ENCODE measurements at regions not wholly inside any gene's neighbourhood (a gene's known extent, or its start where the extent isn't known, plus 50 kb on each side); places are given as distances from the start of the nearest gene placed in this dataset.

DNA sequence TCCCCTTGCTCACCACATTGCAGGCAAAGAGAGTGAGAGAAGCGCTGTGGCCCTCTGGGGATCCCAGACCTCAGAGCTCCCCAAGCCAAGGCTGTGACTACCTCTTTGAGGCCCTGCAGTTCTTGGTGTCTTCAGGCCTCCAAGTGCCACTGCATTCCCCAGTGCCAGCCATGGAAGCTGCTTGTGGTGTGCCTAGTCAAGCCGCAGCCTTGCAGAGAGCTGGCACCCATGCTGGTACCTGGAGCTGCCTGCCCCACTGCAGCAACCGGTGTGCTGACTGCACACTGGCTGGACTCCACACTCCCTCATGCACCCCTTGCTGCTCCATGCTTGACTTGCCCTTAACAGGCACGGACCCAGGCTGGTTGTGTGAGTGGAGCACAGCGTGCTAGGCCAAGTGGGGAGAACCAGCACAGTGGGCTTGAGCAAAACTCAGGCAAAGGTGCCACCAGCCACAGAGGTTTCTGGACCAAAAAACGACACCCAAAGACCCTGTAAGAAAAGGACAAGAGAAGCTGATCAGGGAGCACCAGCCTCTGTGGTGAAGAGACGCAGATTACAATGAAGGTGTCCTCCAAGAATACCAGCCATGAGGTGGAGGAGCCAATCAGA is 113.5 kb upstream of the TMEM18 start:
- no peak for DNase-seq (ENCODE audit: low read depth in 1 of 2, low spot score in 1 of 2)

- DNase-seq (ENCODE audit: low read depth in 1 of 2, low spot score in 1 of 2), result no peak
These were observed 112.9 kb upstream of the TMEM18 start for GRCh38 chr2:790081-790480.

DNA sequence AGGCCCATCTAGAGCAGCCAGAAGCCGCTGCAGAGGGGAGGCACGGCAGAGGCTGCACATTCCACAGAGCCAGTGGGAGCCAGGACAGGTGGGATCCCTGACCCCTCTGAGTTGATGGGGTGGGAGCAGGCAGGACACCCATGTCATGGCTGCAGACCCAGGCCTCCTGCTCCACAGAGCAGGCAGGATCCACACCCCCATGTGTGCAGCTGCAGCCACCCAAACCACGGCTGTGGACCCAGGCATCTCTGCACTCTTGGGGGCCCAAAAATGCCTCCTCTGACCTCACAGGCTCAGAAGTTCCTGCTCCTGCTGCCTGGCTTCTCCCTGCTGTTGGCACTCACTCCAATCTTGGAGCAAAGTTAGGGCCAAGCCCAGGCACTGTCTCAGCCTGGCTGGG is 112.3 kb upstream of the TMEM18 start:
- DNase-seq (ENCODE audit: low read depth in 1 of 2, low spot score in 1 of 2), result no peak

GRCh38 chr2:788227-789032 is 111.2 kb upstream of the TMEM18 start:
- no peak for DNase-seq (ENCODE audit: low read depth in 1 of 2, low spot score in 1 of 2)

- no peak for DNase-seq (ENCODE audit: low read depth in 1 of 2, low spot score in 1 of 2)
These were observed 107.5 kb upstream of the TMEM18 start for GRCh38 chr2:784753-785152.

DNA sequence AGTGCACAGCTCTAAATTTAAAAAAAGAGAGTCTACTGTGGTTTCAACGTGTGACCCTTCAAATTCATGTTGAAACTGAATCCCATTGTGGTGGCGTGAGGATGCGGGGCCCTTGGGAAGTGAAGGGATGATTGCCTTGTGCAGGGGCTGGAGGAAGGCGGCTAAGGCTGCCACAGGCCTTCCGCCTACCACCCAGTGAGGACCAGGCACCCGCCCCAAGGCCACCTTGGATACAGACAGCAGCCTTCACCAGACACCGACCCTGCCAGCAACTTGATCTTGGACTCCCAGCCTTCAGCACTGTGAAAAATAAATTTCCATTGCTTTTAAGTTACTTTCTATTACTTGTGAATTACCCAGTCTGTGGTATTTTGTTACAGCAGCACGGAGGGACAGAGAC is 103.4 kb upstream of the TMEM18 start:
- no peak for DNase-seq (ENCODE audit: low read depth in 1 of 2, low spot score in 1 of 2)

- no peak for DNase-seq (ENCODE audit: low read depth in 1 of 2, low spot score in 1 of 2)
These were observed 102.8 kb upstream of the TMEM18 start for GRCh38 chr2:780002-780401.

GRCh38 chr2:778731-779350 is 101.6 kb upstream of the TMEM18 start:
- no peak for DNase-seq (ENCODE audit: low read depth in 1 of 2, low spot score in 1 of 2)

- no peak for DNase-seq (ENCODE audit: low read depth in 1 of 2, low spot score in 1 of 2)
These were observed 100.3 kb upstream of the TMEM18 start for GRCh38 chr2:777546-777945.

GRCh38 chr2:777051-777450 is 99.8 kb upstream of the TMEM18 start:
- DNase-seq (ENCODE audit: low read depth in 1 of 2, low spot score in 1 of 2), result no peak

DNA sequence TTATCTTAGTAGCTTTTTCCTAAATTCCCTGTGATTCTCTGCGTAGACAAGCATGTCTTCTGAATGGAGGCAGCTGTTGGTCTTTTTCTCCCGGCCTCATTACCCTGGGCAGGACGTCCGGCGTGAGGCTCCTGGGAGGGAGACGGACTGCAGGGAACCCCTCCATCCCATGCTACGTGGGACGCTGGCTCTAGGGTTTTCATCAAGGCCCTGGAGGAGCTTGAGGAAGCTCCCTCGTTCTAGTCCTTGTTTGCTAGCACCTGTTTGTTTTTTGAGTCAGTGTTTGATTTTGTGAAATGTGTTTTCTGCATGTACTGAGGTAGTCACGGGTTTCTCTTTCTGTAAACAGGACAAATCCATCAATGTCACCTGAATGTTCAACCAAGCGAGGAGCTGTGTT is 99.3 kb upstream of the TMEM18 start:
- no peak for DNase-seq (ENCODE audit: low read depth in 1 of 2, low spot score in 1 of 2)

DNA sequence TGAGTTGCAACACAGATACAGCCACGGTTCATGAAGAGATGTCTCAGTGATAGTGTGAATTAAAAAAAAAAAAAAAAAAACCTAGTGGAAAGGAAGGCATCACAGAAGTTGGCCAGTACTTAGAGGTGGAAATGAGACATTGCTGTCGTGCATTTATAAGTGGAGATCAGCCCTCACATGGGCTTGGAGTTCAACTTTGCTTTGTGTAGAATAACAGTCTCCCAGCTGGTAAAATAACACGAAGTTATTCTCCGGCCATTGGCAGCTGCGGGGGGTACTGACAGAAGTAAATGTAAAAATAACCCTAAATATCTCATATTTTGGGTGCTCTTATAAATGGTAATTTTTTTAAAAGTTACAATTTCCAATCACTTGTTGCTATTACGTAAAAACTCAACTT is 98.8 kb upstream of the TMEM18 start:
- DNase-seq (ENCODE audit: low read depth in 1 of 2, low spot score in 1 of 2), result no peak

DNA sequence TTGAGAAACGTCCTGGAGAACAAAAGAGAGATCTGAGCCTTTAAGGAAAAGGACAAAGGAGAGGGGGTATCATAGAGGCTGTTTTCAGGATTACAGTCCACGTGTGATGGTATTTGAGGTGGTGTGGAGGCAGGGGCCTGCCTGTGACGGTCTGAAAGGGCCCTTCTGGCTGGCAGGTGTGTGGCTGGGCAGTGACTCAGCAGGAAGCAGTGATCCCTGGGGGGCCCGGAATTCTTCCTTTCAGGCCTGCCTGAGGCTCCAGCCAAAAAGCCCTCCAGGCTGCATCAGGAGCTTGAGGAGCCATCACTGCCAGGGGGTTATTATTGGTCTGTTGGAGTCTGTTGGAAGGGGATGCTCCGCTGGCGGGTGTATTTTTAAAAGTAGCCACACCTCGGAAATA is 97.2 kb upstream of the TMEM18 start:
- no peak for DNase-seq (ENCODE audit: low read depth in 1 of 2, low spot score in 1 of 2)

GRCh38 chr2:773256-774160 is 96.3 kb upstream of the TMEM18 start:
- DNase-seq (ENCODE audit: low read depth in 1 of 2, low spot score in 1 of 2), result no peak

GRCh38 chr2:771538-771937 is 94.3 kb upstream of the TMEM18 start:
- DNase-seq (ENCODE audit: low read depth in 1 of 2, low spot score in 1 of 2), result no peak

- no peak for DNase-seq (ENCODE audit: low read depth in 1 of 2, low spot score in 1 of 2)
These were observed 93.6 kb upstream of the TMEM18 start for GRCh38 chr2:770776-771175.

DNA sequence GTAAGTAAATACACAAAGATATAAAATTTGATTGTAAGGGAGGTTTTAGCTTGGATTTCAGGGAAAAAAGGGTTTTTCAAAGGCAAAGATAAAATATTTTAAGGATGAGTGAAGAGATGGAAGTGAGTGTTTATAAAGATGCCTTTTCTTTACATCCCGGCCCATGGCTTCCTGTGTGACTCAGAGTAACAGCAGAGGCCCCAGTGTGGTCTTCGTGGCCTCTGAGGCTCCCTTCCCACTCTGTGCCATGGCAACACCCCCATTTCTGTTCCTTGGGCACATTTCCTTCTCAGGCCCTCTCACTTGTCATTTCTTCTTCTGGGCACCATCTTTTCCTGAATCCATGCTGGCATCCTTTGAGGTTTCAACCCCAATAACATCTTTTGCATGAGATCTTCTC is 92.6 kb upstream of the TMEM18 start:
- no peak for DNase-seq (ENCODE audit: low read depth in 1 of 2, low spot score in 1 of 2)

- DNase-seq (ENCODE audit: low read depth in 1 of 2, low spot score in 1 of 2), result no peak
These were observed 91.2 kb upstream of the TMEM18 start for GRCh38 chr2:768451-768850.

DNA sequence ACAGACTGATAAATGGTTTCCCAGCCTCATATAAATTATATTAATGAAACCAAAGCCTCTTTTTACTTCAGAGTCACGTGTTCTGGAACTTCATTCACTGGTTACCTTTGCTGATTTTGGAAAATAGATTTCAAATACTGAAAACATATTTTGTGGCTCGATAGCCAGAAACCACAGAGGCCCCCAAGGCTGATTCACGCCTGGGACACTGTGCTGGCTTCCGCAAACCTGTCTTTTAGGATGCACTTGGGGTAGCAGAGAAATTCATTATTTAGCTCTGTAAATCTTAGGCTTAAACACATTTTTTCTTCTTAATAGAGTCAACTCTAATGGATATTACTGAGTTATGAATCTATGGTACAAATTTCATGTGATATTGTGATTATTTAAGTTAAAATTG is 90.7 kb upstream of the TMEM18 start:
- no peak for DNase-seq (ENCODE audit: low read depth in 1 of 2, low spot score in 1 of 2)

DNA sequence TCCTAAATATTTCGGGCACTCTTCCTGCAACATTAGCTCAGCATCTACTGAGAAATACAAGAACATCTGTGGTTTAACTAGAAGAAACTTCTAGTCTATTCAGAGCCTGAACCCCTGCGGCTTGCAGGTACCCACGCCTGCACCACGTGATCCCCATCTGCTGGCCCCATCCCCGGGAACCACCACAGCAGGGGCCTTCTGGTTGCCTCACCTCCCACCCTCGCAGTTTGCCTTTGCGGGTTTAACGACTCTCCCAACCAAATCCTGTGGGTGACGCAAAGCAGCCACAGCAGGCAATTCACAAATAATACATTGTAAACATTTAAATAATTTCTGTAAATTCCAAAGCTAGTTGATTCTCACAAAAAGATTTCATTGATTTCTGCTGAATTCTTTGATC is 90.2 kb upstream of the TMEM18 start:
- no peak for DNase-seq (ENCODE audit: low read depth in 1 of 2, low spot score in 1 of 2)

DNA sequence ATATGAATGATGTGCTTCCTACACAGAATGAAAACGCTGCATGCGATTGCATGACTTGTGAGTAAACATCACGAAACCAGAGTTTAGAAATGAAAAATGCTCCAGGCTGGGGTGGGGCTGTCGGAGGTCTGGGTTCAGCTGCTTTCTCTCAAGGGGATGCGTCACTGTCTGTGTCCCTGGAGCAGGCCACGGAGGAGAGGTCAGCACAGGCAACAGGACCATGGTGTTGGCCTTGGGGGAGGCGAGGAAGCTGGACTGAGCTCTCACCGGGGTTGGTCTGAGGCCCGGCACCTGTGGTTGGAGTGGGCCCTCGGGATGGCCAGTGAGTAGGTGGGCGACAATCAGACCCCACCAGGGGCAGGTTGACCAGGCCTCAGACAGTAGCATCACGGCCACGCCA is 89.0 kb upstream of the TMEM18 start:
- DNase-seq (ENCODE audit: low read depth in 1 of 2, low spot score in 1 of 2), result no peak

DNA sequence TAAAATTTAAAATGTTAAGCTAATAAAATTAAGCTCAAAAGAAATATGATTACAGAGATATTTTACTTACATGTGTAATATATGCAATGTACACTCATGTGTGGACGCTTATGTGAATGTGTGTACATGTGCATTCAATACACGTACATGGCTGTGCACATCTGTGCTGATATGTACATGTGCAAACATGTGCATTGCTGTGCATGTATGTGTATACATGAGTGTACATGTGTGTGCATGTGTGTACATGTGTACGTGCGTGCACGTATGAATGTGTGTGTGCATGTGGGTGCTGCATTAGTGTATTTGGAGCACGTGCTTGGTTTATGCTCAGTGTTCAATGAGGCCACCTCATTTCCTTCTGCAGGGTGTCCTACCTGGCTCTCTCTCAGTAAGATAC is 88.2 kb upstream of the TMEM18 start:
- no peak for DNase-seq (ENCODE audit: low read depth in 1 of 2, low spot score in 1 of 2)

Data from activated CD4-positive, alpha-beta T cell treated with anti-CD3 and anti-CD28 coated beads, Interleukin-2, amount 50 U/mL, for 24 hours (primary cell).